Parathyroid adenoma (tissue), 2 donors: ENCODE measurements at regions not wholly inside any gene's neighbourhood (a gene's known extent, or its start where the extent isn't known, plus 50 kb on each side); places are given as distances from the start of the nearest gene placed in this dataset.

Experiments used
- H2AFZ ChIP-seq: fragments of 300-600 bp; sonication (generic); one replicate; pipeline ENCODE4 v1.7.0; 2017; ENCODE audit warnings: antibody characterized with exemption, mild to moderate bottlenecking
- H3K27ac ChIP-seq: fragments of 300-600 bp; sonication (generic); one replicate; pipeline ENCODE4 v1.7.0; 2017
- H3K27me3 ChIP-seq: fragments of 300-600 bp; sonication (generic); one replicate; pipeline ENCODE4 v1.7.0; 2017; ENCODE audit warnings: low read length; ENCODE audit not compliant: control insufficient read depth, insufficient read depth
- H3K36me3 ChIP-seq: fragments of 300-600 bp; sonication (generic); one replicate; pipeline ENCODE4 v1.7.0; 2017; ENCODE audit warnings: low read length; ENCODE audit not compliant: control insufficient read depth, insufficient read depth
- H3K4me1 ChIP-seq: fragments of 300-600 bp; sonication (generic); one replicate; pipeline ENCODE4 v1.7.0; 2017; ENCODE audit warnings: control low read depth
- H3K4me2 ChIP-seq: fragments of 300-600 bp; sonication (generic); one replicate; pipeline ENCODE4 v1.7.0; 2017; ENCODE audit warnings: low read length
- H3K4me3 ChIP-seq: fragments of 300-600 bp; sonication (generic); one replicate; pipeline ENCODE4 v1.7.0; 2017; ENCODE audit warnings: low read depth, low read length
- H3K79me2 ChIP-seq: fragments of 300-600 bp; sonication (generic); one replicate; pipeline ENCODE4 v1.7.0; 2017; ENCODE audit warnings: control low read depth
- H3K9ac ChIP-seq: fragments of 300-600 bp; sonication (generic); one replicate; pipeline ENCODE4 v1.7.0; 2017; ENCODE audit warnings: mild to moderate bottlenecking
- H3K9me3 ChIP-seq: fragments of 300-600 bp; sonication (generic); one replicate; pipeline ENCODE4 v1.7.0; 2017; ENCODE audit warnings: low read length; ENCODE audit not compliant: control insufficient read depth
- TF ChIP-seq, protein P1 (sequence below): fragments of 300-600 bp; sonication (generic); IDR thresholded peaks from one replicate; pipeline ENCODE4 v1.7.0; 2017; ENCODE audit warnings: antibody characterized with exemption, mild to moderate bottlenecking
- donor health status: primary hyperparathyroidism.

DNA sequence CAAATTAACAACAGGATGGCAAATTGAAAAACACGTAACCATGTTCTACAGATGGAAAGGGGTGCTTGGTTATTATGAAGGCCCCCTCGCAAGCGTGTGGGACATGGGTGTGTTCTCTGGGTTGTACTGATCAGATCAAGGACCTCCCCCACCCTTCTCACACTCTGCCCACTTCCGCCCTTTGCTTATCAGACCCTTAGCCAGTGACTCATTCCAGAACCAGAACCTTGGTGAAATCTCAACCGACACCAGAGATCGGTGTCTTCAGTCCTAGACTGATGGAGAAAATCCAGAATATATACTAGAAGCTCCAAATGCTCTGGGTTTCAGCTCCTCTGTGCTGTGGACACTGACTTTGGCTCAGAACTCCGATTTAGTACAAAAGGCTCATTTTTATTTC lies 64.9 kb downstream of the PTTG1 start:
- H3K4me1 ChIP-seq, result no peaks in the 10 kb centered on the region
- H3K4me2 ChIP-seq, result no peak overlapping the region
- no peak overlapping the region for H2AFZ ChIP-seq
- H3K9me3 ChIP-seq, result no peaks in the 10 kb centered on the region
- H3K4me3 ChIP-seq, result no peak overlapping the region
- H3K27me3 ChIP-seq, result no peaks in the 10 kb centered on the region
- H3K79me2 ChIP-seq, result no peaks in the 10 kb centered on the region
- H3K27ac ChIP-seq, result no peak overlapping the region
- H3K36me3 ChIP-seq, result no peaks in the 10 kb centered on the region
- no peak overlapping the region for H3K9ac ChIP-seq
- TF ChIP-seq, protein P1, sequence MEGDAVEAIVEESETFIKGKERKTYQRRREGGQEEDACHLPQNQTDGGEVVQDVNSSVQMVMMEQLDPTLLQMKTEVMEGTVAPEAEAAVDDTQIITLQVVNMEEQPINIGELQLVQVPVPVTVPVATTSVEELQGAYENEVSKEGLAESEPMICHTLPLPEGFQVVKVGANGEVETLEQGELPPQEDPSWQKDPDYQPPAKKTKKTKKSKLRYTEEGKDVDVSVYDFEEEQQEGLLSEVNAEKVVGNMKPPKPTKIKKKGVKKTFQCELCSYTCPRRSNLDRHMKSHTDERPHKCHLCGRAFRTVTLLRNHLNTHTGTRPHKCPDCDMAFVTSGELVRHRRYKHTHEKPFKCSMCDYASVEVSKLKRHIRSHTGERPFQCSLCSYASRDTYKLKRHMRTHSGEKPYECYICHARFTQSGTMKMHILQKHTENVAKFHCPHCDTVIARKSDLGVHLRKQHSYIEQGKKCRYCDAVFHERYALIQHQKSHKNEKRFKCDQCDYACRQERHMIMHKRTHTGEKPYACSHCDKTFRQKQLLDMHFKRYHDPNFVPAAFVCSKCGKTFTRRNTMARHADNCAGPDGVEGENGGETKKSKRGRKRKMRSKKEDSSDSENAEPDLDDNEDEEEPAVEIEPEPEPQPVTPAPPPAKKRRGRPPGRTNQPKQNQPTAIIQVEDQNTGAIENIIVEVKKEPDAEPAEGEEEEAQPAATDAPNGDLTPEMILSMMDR, result no peak

DNA sequence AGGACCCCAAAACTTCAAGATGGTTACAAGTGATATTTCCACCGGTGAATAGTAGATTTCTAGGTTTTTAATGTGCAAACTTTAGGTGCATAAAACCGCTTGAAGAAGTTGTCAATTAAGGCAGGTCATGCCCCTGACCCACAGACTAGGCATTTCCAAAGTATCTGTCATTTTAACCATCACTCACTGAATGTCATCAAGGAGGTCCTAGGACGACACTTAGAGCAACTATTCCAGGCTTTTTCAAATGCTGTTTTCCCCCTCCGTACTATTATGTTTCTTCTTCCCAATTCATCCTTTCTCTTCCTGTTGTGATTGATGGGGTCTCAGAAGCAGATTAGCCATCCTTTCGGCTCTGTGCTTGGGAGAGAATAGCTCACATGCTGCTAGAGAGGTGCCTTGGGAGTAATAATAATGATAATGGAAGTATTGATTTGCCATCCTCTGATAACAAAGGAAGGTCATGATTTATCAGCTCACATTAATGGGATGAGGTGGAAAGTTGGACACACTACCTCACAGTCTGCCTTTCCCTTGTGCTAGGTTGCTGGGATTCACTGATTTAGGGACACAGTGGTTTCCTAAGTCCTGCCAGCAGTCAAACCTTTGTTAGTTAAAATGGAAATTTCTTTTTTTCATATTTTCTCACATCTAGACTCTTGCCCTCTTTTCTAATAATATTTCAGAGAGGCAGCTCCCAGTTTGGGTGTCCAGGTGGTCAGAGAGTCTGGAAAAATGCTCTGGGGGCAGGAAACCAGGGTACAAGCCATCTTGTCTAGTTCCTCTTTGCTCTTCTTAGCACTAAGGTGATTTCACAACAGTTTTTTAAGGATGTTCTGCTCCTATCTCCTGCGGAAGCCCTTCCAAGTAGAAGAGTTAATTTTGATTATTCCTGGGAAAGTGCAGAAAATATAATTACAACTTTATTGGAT lies 67.0 kb downstream of the PTTG1 start:
- TF ChIP-seq, protein P1, result no peak

DNA sequence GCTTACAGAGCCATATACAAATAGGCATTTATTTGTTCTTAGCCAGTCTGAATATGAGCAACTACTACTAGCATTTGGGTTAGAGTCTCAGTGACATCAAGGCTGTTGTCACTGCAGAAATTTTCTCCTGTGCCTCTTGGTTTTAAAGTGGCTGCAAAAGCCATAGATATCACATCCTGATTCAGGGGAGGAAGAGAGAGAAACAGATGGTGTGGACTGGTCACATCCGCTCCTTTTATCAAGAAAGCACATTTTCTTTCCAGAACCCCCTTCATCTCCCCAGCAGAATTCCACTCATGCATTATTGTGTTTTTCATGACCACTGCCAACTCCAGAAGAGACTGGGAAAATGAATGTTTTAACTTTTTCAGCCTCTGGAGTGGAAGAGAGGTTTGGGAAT lies 69.8 kb downstream of the PTTG1 start:
- H3K4me2 ChIP-seq, result no peak overlapping the region
- H3K27me3 ChIP-seq, result no peaks in the 10 kb centered on the region
- no peaks in the 10 kb centered on the region for H3K36me3 ChIP-seq
- H3K27ac ChIP-seq, result no peak overlapping the region
- no peaks in the 10 kb centered on the region for H3K4me1 ChIP-seq
- H2AFZ ChIP-seq, result no peak overlapping the region
- TF ChIP-seq, protein P1, result no peak
- no peak overlapping the region for H3K9ac ChIP-seq
- H3K9me3 ChIP-seq, result no peaks in the 10 kb centered on the region
- no peaks in the 10 kb centered on the region for H3K79me2 ChIP-seq
- H3K4me3 ChIP-seq, result no peak overlapping the region

More for the DNA sequence above, 67.0 kb downstream of the PTTG1 start:
- Histone ChIP-seq H3K9me3 (no peaks in the 10 kb centered on the region), H3K79me2 (no peaks in the 10 kb centered on the region), H3K4me1 (no peaks in the 10 kb centered on the region), H3K9ac (no peak overlapping the region), H2AFZ (no peak overlapping the region), H3K27me3 (no peaks in the 10 kb centered on the region), H3K36me3 (no peaks in the 10 kb centered on the region), H3K27ac (no peak overlapping the region), H3K4me3 (no peak overlapping the region), H3K4me2 (no peak overlapping the region)

DNA sequence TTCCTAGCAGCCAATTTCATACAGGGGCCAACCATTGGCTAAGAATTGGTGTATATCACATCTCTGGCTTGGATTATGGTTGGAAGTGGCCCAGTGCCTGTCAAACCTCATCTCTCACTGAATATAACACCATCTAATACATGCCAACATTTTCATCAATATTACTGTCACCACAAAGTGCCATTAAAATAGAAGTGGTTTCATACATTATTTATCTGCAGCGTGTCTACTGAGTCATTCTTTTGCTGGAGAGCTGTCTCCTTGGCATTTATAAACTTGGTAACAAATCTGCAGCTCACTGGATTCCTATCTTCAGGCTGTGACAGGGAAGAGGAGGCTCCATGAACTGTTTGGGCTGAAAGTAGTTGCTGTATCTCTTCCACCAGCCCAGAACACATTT lies 70.9 kb downstream of the PTTG1 start:
- Histone ChIP-seq H3K27me3 (no peaks in the 10 kb centered on the region), H3K9me3 (no peaks in the 10 kb centered on the region), H3K27ac (no peak overlapping the region), H3K4me1 (no peaks in the 10 kb centered on the region), H3K9ac (no peak overlapping the region), H3K4me3 (no peak overlapping the region), H2AFZ (no peak overlapping the region), H3K4me2 (no peak overlapping the region), H3K79me2 (no peaks in the 10 kb centered on the region), H3K36me3 (no peaks in the 10 kb centered on the region)
- TF ChIP-seq, protein P1, result no peak
